Natural killer cell (primary cell): ENCODE measurements at regions not wholly inside any gene's neighbourhood (a gene's known extent, or its start where the extent isn't known, plus 50 kb on each side); places are given as distances from the start of the nearest gene placed in this dataset.

Source experiments
- ATAC-seq, 3 donors: fragments of 150-1000 bp in 2 of 3; fragments of 200-7000 bp in 1 of 3; cut with Tn5 transposase; 1 replicate in 1 of 3; 2 replicates in 2 of 3; pipeline ENCODE4 v1.10.0; 2021; ENCODE audit warnings: mild to moderate bottlenecking in 2 of 3, moderate library complexity in 2 of 3
- DNase-seq, 2 donors: peaks; one replicate each; pipeline versions ENCODE4 v3.0.0 to v3.0.0-alpha.2; 2013 to 2021; ENCODE audit warnings: mixed read lengths in 1 of 2
- H3K27ac ChIP-seq: one replicate; pipeline ENCODE4 v1.5.1; 2013; ENCODE audit warnings: mild to moderate bottlenecking, low read length
- H3K27me3 ChIP-seq: one replicate; pipeline ENCODE4 v1.6.1; 2013; ENCODE audit warnings: low read length; ENCODE audit not compliant: control insufficient read depth, insufficient read depth
- H3K36me3 ChIP-seq: one replicate; pipeline ENCODE4 v1.6.1; 2013; ENCODE audit warnings: low read length; ENCODE audit not compliant: control insufficient read depth, insufficient read depth
- H3K4me1 ChIP-seq: one replicate; pipeline ENCODE4 v1.6.1; 2013; ENCODE audit warnings: low read length; ENCODE audit not compliant: control insufficient read depth, insufficient read depth
- H3K4me3 ChIP-seq: one replicate; pipeline ENCODE4 v1.5.1; 2013; ENCODE audit warnings: low read length
- H3K9me3 ChIP-seq: one replicate; pipeline ENCODE4 v1.6.1; 2013; ENCODE audit warnings: low read length; ENCODE audit not compliant: control insufficient read depth, insufficient read depth
- H3K27ac Mint-ChIP-seq, 2 donors: one replicate each; pipeline ENCODE4 v1.8.0; 2022; ENCODE audit warnings: mild to moderate bottlenecking in 2 of 2, mixed read lengths in 2 of 2, moderate library complexity in 1 of 2
- H3K27me3 Mint-ChIP-seq, 2 donors: one replicate each; pipeline ENCODE4 v1.8.0; 2022; ENCODE audit warnings: low read depth in 2 of 2, mixed read lengths in 2 of 2
- H3K36me3 Mint-ChIP-seq: one replicate; pipeline ENCODE4 v1.8.0; 2022; ENCODE audit warnings: mixed read lengths
- H3K4me1 Mint-ChIP-seq, 2 donors: one replicate each; pipeline ENCODE4 v1.8.0; 2022; ENCODE audit warnings: mixed read lengths in 2 of 2
- H3K4me3 Mint-ChIP-seq: one replicate; pipeline ENCODE4 v1.8.0; 2022; ENCODE audit warnings: mild to moderate bottlenecking, moderate library complexity, mixed read lengths
- H3K9me3 Mint-ChIP-seq, 2 donors: one replicate each; pipeline ENCODE4 v1.8.0; 2022; ENCODE audit warnings: mixed read lengths in 2 of 2
- WGBS: methylation state at CpG from one replicate; pipeline ENCODE4 v1.1.7; 2013; ENCODE audit warnings: missing lambda C conversion rate; ENCODE audit not compliant: insufficient coverage; 5-methylcytosine and 5-hydroxymethylcytosine counted together
- intact Hi-C: fragments of 100-400 bp; cut with micrococcal nuclease; formaldehyde crosslinking; loops from one replicate; pipeline ENCODE4 v1.14.2; 2022
- TF ChIP-seq, protein P1 (sequence below): fragments of 200-600 bp; IDR thresholded peaks from one replicate; pipeline ENCODE4 v1.8.0; 2022; ENCODE audit warnings: antibody characterized with exemption

DNA sequence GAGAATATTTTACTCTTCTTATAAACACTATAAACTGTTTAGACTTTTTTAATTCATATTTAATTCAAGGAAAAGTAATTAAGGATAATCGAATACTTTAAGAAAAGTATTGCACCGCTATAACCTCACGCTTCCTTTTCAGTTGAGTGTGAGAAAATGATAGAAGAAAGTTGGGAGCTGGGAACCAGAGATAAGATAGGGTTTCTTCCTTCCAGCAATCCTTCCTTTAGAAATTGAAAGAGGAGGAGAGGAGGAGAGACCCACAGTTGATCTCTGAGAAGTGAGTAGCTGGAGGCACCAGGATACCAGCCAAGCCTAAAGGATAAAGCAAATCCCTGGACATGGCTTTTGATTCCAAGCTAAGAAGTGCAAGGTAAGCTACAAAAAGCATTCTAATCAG lies 242.3 kb upstream of the NOCT start:
- H3K27me3 Mint-ChIP-seq, result no peaks in the 10 kb centered on the region
- peaks cover 0 to 4% of the 10 kb centered on the region in 2 donors for H3K9me3 Mint-ChIP-seq
- H3K4me1 Mint-ChIP-seq, result no peaks in the 10 kb centered on the region

DNA sequence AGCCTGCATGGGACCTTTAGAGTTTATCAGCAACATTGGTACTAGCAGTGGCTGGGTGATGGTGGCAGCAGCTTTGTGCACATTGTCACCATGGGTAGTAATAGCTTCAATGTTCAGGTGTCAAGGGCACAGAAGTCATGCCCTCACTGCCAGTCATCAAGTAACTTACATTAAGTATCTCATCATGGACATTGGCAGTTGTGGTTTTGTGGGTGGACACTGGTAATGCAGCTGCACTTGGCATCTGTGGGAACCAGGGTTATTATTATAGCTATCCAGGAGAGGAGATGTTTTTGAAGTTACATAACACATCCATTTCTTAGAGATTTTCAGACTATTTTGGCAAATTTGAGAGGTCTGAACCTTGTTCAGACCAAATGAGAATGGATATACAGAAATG lies 243.2 kb upstream of the NOCT start:
- Mint-ChIP-seq H3K9me3 (peaks cover 0 to 4% of the 10 kb centered on the region in 2 donors), H3K27ac (no peak overlapping the region), H3K36me3 (no peaks in the 10 kb centered on the region), H3K27me3 (no peaks in the 10 kb centered on the region), H3K4me3 (no peak overlapping the region), H3K4me1 (no peaks in the 10 kb centered on the region)
- ATAC-seq (no peak), DNase-seq (no peak)
- Histone ChIP-seq H3K4me3 (no peak overlapping the region), H3K27me3 (no peaks in the 10 kb centered on the region), H3K4me1 (no peaks in the 10 kb centered on the region), H3K9me3 (no peaks in the 10 kb centered on the region), H3K27ac (no peak overlapping the region), H3K36me3 (no peaks in the 10 kb centered on the region)
- intact Hi-C loops, result no loop called here
- TF ChIP-seq, protein P1, sequence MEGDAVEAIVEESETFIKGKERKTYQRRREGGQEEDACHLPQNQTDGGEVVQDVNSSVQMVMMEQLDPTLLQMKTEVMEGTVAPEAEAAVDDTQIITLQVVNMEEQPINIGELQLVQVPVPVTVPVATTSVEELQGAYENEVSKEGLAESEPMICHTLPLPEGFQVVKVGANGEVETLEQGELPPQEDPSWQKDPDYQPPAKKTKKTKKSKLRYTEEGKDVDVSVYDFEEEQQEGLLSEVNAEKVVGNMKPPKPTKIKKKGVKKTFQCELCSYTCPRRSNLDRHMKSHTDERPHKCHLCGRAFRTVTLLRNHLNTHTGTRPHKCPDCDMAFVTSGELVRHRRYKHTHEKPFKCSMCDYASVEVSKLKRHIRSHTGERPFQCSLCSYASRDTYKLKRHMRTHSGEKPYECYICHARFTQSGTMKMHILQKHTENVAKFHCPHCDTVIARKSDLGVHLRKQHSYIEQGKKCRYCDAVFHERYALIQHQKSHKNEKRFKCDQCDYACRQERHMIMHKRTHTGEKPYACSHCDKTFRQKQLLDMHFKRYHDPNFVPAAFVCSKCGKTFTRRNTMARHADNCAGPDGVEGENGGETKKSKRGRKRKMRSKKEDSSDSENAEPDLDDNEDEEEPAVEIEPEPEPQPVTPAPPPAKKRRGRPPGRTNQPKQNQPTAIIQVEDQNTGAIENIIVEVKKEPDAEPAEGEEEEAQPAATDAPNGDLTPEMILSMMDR, result no peak

More for the DNA sequence above, 242.3 kb upstream of the NOCT start:
- no peaks in the 10 kb centered on the region for H3K4me1 ChIP-seq
- H3K4me3 Mint-ChIP-seq, result no peak overlapping the region
- H3K36me3 ChIP-seq, result no peaks in the 10 kb centered on the region
- H3K27me3 ChIP-seq, result no peaks in the 10 kb centered on the region
- TF ChIP-seq, protein P1, result no peak
- DNase-seq, result no peak
- no peak overlapping the region for H3K27ac Mint-ChIP-seq
- ATAC-seq, result no peak
- no peak overlapping the region for H3K27ac ChIP-seq
- no peaks in the 10 kb centered on the region for H3K36me3 Mint-ChIP-seq
- WGBS, result no CpG with 5 or more reads among the region's 3 CpGs
- intact Hi-C loops, result no loop called here
- H3K4me3 ChIP-seq, result no peak overlapping the region
- no peaks in the 10 kb centered on the region for H3K9me3 ChIP-seq

DNA sequence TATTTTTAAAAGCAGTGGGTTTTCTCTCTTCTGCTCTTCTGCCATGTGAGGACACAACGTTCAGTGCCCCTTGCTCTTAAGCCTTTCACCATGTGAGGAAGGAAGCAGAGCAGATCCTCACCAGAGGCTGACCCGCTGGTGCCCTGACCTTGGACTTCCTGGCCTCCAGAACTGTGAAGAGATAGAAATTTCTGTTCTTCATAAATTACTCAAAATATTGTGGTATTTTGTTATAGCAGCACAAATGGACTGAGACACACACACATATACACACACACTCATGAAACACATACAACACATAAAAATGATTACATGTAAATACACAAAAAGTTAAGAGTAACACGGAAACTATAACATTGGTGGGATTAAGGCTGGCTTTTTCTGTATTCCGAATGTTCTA lies 244.8 kb upstream of the NOCT start:
- DNase-seq (no peak), ATAC-seq (no peak)
- WGBS, result 83% methylated on average over 4 of the region's 4 CpGs
- Mint-ChIP-seq H3K27me3 (no peaks in the 10 kb centered on the region), H3K27ac (no peak overlapping the region), H3K36me3 (no peaks in the 10 kb centered on the region), H3K9me3 (peaks cover 0 to 4% of the 10 kb centered on the region in 2 donors), H3K4me1 (no peaks in the 10 kb centered on the region), H3K4me3 (no peak overlapping the region)
- TF ChIP-seq, protein P1, result no peak
- intact Hi-C loops, result no loop called here
- Histone ChIP-seq H3K27ac (no peak overlapping the region), H3K4me1 (no peaks in the 10 kb centered on the region), H3K27me3 (no peaks in the 10 kb centered on the region), H3K9me3 (no peaks in the 10 kb centered on the region), H3K4me3 (no peak overlapping the region), H3K36me3 (no peaks in the 10 kb centered on the region)

DNA sequence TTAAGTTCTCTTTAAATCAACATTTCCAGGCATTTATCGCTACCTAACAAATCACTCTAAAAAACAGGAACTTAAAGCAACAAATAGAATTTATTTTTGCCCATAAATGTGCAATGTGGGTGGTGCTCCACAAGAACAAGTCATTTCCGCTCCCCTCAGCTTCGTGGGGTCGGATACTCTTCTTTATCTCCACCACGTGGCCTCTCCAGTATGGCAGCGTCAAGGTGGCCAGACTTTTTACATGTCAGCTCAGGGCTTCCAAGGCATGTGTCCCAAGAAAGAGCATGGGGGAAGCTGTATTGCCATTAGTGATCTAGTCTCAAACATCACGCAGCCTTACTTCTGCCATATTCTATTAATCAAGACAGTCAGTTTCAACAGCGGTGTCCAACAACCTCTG lies 249.2 kb upstream of the NOCT start:
- Mint-ChIP-seq H3K27me3 (no peaks in the 10 kb centered on the region), H3K9me3 (peaks cover 0 to 6% of the 10 kb centered on the region in 2 donors), H3K36me3 (no peaks in the 10 kb centered on the region), H3K4me3 (no peak overlapping the region), H3K4me1 (no peaks in the 10 kb centered on the region), H3K27ac (no peak overlapping the region)
- no peak overlapping the region for H3K27ac ChIP-seq
- no peaks in the 10 kb centered on the region for H3K4me1 ChIP-seq
- H3K27me3 ChIP-seq, result no peaks in the 10 kb centered on the region
- ATAC-seq (no peak), DNase-seq (no peak)
- no peaks in the 10 kb centered on the region for H3K9me3 ChIP-seq
- H3K36me3 ChIP-seq, result no peaks in the 10 kb centered on the region
- TF ChIP-seq, protein P1, result no peak
- intact Hi-C loops, result no loop called here
- H3K4me3 ChIP-seq, result no peak overlapping the region
- 78% methylated on average over 8 of the region's 8 CpGs for WGBS
